K562 (cell line): ENCODE measurements at regions not wholly inside any gene's neighbourhood (a gene's known extent, or its start where the extent isn't known, plus 50 kb on each side); places are given as distances from the start of the nearest gene placed in this dataset.

Experiments
- ATAC-seq: fragments of 200-7000 bp; cut with Tn5 transposase; 3 replicates; pipeline ENCODE4 v1.9.1; 2020; ENCODE audit warnings: moderate library complexity
- BruUV-seq: library from RNA; stranded (reverse); fragments of 400-500 nt; replicated peaks from 2 replicates; lab custom pipeline; 2021; lab: Mats Ljungman, UMichigan
- CTCF ChIA-PET: fragments of 300-600 bp; formaldehyde crosslinking; extraction: SDS; loops from one replicate; lab custom pipeline; 2021; ENCODE audit warnings: low intra/inter-chr PET ratio; lab: Yijun Ruan, JAX
- POLR2A ChIA-PET: fragments of 300-600, 350-650 bp; sonication (Branson Sonifier 250); formaldehyde crosslinking; extraction: SDS; loops from one replicate; lab custom pipeline; 2021; ENCODE audit warnings: antibody characterized with exemption, inconsistent platforms; lab: Yijun Ruan, JAX
- DNase-seq, 4 experiments: peaks; one replicate each; pipeline versions ENCODE4 v3.0.0 to v3.0.0-alpha.2; 2011 to 2018; ENCODE audit warnings: low spot score in 3 of 4, mixed read lengths in 3 of 4; ENCODE audit errors: extremely low read depth in 1 of 4
- FAIRE-seq: peaks from 2 replicates; lab custom pipeline; 2011; peaks lifted over from hg19 to GRCh38; lab: Jason Lieb, UNC
- H2AFZ ChIP-seq: 2 replicates; pipeline ENCODE4 v1.6.0; 2011; ENCODE audit warnings: low read depth, low read length, control low read depth, inconsistent platforms
- H3K27ac ChIP-seq: fragments of 200-600 bp; 3 replicates; pipeline ENCODE4 v1.8.0; 2011; ENCODE audit warnings: low read depth, mild to moderate bottlenecking, control low read depth, inconsistent platforms, low read length, moderate library complexity, mixed read lengths; ENCODE audit errors: extremely low read depth
- H3K27me3 ChIP-seq, 2 experiments: fragments of 300-600 bp in 1 of 2; 2 replicates in 1 of 2; 3 replicates in 1 of 2; pipeline versions ENCODE4 v1.6.0 to v1.8.0; 2011; ENCODE audit warnings: inconsistent platforms in 2 of 2, low read length in 2 of 2, mild to moderate bottlenecking in 1 of 2, mixed read lengths in 1 of 2, moderate library complexity in 1 of 2; ENCODE audit not compliant: control insufficient read depth in 2 of 2, insufficient read depth in 2 of 2
- H3K36me3 ChIP-seq: fragments of 300-600 bp; 3 replicates; pipeline ENCODE4 v1.8.0; 2011; ENCODE audit warnings: mild to moderate bottlenecking, low read length, inconsistent platforms; ENCODE audit not compliant: control insufficient read depth, insufficient read depth
- H3K4me1 ChIP-seq, 2 experiments: fragments of 200-600 bp in 1 of 2; replicated peaks in 1 of 2; 2 replicates in 1 of 2; 3 replicates in 1 of 2; pipeline versions ENCODE4 v1.5.1 to v1.8.0; 2011; ENCODE audit warnings: inconsistent platforms in 2 of 2, low read length in 2 of 2, mild to moderate bottlenecking in 1 of 2, mixed read lengths in 1 of 2, moderate library complexity in 1 of 2; ENCODE audit not compliant: control insufficient read depth in 2 of 2, insufficient read depth in 2 of 2
- H3K4me2 ChIP-seq: 2 replicates; pipeline ENCODE4 v1.6.1; 2011; ENCODE audit warnings: low read length, control low read depth, inconsistent platforms, mixed read lengths; ENCODE audit not compliant: insufficient read depth
- H3K4me3 ChIP-seq: fragments of 200-600 bp; sonication (generic), shearing (Covaris generic); 2 replicates; pipeline ENCODE4 v1.5.1; 2016; ENCODE audit warnings: control low read depth, inconsistent platforms
- H3K79me2 ChIP-seq: fragments of 200-600 bp; 3 replicates; pipeline ENCODE4 v1.8.0; 2011; ENCODE audit warnings: low read length, inconsistent platforms; ENCODE audit not compliant: control insufficient read depth, insufficient read depth
- H3K9ac ChIP-seq, 2 experiments: 2 replicates each; pipeline versions ENCODE4 v1.6.0 to v1.6.1; 2011; ENCODE audit warnings: low read depth in 2 of 2, low read length in 2 of 2, control low read depth in 1 of 2, inconsistent platforms in 1 of 2, mild to moderate bottlenecking in 1 of 2, mixed read lengths in 1 of 2; ENCODE audit not compliant: insufficient read depth in 1 of 2
- H3K9me1 ChIP-seq: one replicate; pipeline ENCODE4 v1.6.0; 2011; ENCODE audit warnings: inconsistent platforms, mild to moderate bottlenecking, low read length, moderate library complexity; ENCODE audit not compliant: control insufficient read depth, insufficient read depth
- H3K9me3 ChIP-seq: replicated peaks from 2 replicates; pipeline ENCODE4 v1.5.1; 2011; ENCODE audit warnings: low read depth, low read length, inconsistent platforms; ENCODE audit not compliant: control insufficient read depth, insufficient read depth
- H4K20me1 ChIP-seq: replicated peaks from 2 replicates; pipeline ENCODE4 v1.6.1; 2011; ENCODE audit warnings: low read length, inconsistent platforms, mixed read lengths; ENCODE audit not compliant: control insufficient read depth, insufficient read depth
- DPF2 ChIP-seq: fragments of 450-650 bp; IDR thresholded peaks from 2 replicates; pipeline ENCODE4 v1.6.1; 2016
- JUND ChIP-seq, 2 experiments: IDR thresholded peaks; 2 replicates in 1 of 2; 3 replicates in 1 of 2; pipeline ENCODE4 v1.6.1; 2011; ENCODE audit warnings: borderline replicate concordance in 2 of 2, low read depth in 2 of 2, low read length in 2 of 2, improper control_type of control experiment in 1 of 2, missing biosample characterization in 1 of 2, missing genetic modification characterization in 1 of 2, missing genetic modification reagents in 1 of 2
- KHSRP ChIP-seq: fragments of 450-650 bp; IDR thresholded peaks from 2 replicates; pipeline ENCODE4 v1.6.1; 2017
- NCOA1 ChIP-seq: fragments of 450-650 bp; IDR thresholded peaks from 2 replicates; pipeline ENCODE4 v1.6.1; 2016; ENCODE audit warnings: low read depth
- POU5F1 ChIP-seq: fragments of 150-350 bp; IDR thresholded peaks from 2 replicates; pipeline ENCODE4 v1.6.1; 2014; ENCODE audit warnings: borderline replicate concordance, low read length, low read depth, mild to moderate bottlenecking; ENCODE audit not compliant: partially characterized antibody
- PTRF ChIP-seq: fragments of 450-650 bp; IDR thresholded peaks from 2 replicates; pipeline ENCODE4 v1.6.1; 2016; ENCODE audit warnings: mild to moderate bottlenecking, missing genetic modification characterization, missing compliant biosample characterization
- RAD21 ChIP-seq, 2 experiments: fragments of 250-450 bp in 1 of 2; fragments of 450-650 bp in 1 of 2; sonication (Bioruptor Pico) in 1 of 2; formaldehyde crosslinking in 1 of 2; IDR thresholded peaks in 1 of 2; conservative IDR thresholded peaks in 1 of 2; 2 replicates each; pipeline versions ENCODE4 v1.4.0 to v1.8.0; 2020 to 2022; ENCODE audit warnings: mild to moderate bottlenecking in 2 of 2, moderate library complexity in 1 of 2
- SP2 ChIP-seq: IDR thresholded peaks from 2 replicates; pipeline ENCODE4 v1.6.1; 2011; ENCODE audit warnings: mild to moderate bottlenecking, low read depth, low read length, moderate library complexity; ENCODE audit not compliant: poor library complexity, severe bottlenecking; ENCODE audit errors: extremely low read depth
- TRIM28 ChIP-seq: fragments of 450-650 bp; IDR thresholded peaks from 2 replicates; pipeline ENCODE4 v1.6.1; 2017
- WGBS: fragments of 100-300 bp; shearing (Covaris generic); methylation state at CpG from one replicate; pipeline ENCODE4 v1.1.6; 2016; ENCODE audit warnings: low coverage, mixed read lengths; ENCODE audit not compliant: insufficient coverage; ENCODE audit errors: missing lambda C conversion rate; 5-methylcytosine and 5-hydroxymethylcytosine counted together
- in situ Hi-C: fragments of 300-500 bp; cut with MboI; formaldehyde crosslinking; loops from 4 replicates; pipeline ENCODE4 v1.15.0; 2018; ENCODE audit warnings: inconsistent platforms, mixed read lengths
- intact Hi-C: fragments of 100-400 bp; cut with micrococcal nuclease; formaldehyde crosslinking; loops from 2 replicates; pipeline ENCODE4 v1.14.2; 2022
- TF ChIP-seq, protein P1 (sequence below): fragments of 450-650 bp; formaldehyde crosslinking; IDR thresholded peaks from 2 replicates; pipeline ENCODE4 v1.4.0; 2022; ENCODE audit warnings: mild to moderate bottlenecking, moderate library complexity
- TF ChIP-seq, protein P2 (sequence below): sonication (generic); formaldehyde crosslinking; IDR thresholded peaks from 2 replicates; pipeline ENCODE4 v1.8.1; 2022; ENCODE audit warnings: missing genetic modification reagents
- TF ChIP-seq, protein P3 (sequence below): sonication (generic); formaldehyde crosslinking; IDR thresholded peaks from 2 replicates; pipeline ENCODE4 v1.8.1; 2023; ENCODE audit warnings: mild to moderate bottlenecking, missing genetic modification reagents
- TF ChIP-seq, protein P4 (sequence below): sonication (generic); formaldehyde crosslinking; IDR thresholded peaks from 2 replicates; pipeline ENCODE4 v1.9.0; 2022; ENCODE audit warnings: mild to moderate bottlenecking, missing genetic modification reagents
- TF ChIP-seq, protein P5 (sequence below): fragments of 250-450 bp; sonication (Bioruptor Pico); IDR thresholded peaks from 2 replicates; pipeline ENCODE4 v1.4.0; 2020

DNA sequence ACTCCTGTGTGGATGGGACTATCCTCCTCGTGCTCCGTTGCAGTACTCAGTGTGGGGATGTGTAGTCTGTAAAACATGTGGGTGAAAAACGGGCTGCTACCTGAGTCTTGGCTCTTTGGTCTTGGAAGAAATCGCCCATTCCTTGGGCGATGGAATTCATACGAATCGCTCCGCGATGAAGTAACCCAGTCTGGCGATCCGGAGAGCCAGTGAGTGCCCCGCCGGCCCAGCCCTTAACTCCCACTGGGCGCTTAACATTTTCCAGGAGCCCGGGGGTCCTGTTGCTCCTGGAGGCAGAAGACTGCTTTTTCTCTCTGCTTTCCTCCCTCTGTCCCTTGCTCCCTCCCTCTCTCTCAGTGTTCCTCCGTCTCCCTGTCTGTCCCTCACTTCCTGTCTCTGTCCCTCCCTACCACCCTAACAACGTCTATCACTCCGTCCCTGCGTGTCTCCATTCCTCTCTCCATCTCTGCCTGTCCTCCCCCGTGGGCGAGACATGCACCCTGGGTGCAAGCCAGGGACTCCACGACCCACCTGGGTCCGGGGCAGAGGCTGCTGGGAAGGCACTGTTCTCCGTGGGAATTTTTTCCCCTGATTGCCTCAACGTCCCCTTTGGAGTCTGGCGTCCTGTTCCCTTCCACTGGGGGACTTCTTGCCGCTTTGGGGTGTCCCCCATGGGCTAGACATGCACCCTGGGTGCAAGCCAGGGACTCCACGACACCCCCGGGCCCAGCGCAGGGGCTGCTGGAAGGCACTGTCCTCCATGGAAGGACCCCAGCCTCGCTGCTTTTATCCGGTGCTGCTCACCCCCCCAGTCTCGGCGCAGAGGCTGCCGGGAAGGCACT lies 188.6 kb downstream of the ALG10 start (continued):
- TF ChIP-seq, protein P1, sequence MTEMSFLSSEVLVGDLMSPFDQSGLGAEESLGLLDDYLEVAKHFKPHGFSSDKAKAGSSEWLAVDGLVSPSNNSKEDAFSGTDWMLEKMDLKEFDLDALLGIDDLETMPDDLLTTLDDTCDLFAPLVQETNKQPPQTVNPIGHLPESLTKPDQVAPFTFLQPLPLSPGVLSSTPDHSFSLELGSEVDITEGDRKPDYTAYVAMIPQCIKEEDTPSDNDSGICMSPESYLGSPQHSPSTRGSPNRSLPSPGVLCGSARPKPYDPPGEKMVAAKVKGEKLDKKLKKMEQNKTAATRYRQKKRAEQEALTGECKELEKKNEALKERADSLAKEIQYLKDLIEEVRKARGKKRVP = no peak
- TF ChIP-seq, protein P2, sequence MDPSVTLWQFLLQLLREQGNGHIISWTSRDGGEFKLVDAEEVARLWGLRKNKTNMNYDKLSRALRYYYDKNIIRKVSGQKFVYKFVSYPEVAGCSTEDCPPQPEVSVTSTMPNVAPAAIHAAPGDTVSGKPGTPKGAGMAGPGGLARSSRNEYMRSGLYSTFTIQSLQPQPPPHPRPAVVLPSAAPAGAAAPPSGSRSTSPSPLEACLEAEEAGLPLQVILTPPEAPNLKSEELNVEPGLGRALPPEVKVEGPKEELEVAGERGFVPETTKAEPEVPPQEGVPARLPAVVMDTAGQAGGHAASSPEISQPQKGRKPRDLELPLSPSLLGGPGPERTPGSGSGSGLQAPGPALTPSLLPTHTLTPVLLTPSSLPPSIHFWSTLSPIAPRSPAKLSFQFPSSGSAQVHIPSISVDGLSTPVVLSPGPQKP (CRISPR knock-in tag) = no peak
- TF ChIP-seq DPF2 (no peak), POU5F1 (no peak)

DNA sequence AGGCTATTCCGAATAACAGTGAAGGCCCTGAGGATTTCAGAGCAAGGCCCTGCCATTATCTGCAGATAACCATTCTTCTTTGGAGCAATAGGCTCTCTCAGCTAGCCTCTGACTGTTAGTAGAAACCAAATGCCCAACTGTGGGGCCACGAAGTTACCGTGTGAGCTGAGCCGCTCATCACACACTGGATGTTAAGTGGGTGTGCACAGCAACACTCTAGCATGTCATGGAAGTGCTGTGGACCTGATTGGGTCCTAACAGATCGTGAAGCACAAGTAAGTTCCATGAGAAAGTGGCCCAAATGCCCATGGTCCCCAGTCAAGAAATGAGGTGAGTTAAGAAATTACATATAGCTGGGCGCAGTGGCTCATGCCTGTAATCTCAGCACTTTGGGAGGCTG lies 190.4 kb downstream of the ALG10 start:
- Histone ChIP-seq H3K36me3 (no peaks in the 10 kb centered on the region), H3K4me1 (peaks cover 0 to 17% of the 10 kb centered on the region in 2 experiments; a peak in 2 of 5 replicates), H3K4me2 (no peak overlapping the region), H3K27me3 (peaks cover 3 to 36% of the 10 kb centered on the region in 2 experiments; a peak in 3 of 5 replicates), H2AFZ (no peak overlapping the region), H3K9me1 (no peaks in the 10 kb centered on the region), H4K20me1 (no peaks in the 10 kb centered on the region), H3K79me2 (no peaks in the 10 kb centered on the region), H3K9me3 (no peaks in the 10 kb centered on the region), H3K4me3 (no peak overlapping the region), H3K9ac (no peak overlapping the region), H3K27ac (no peak overlapping the region)
- BruUV-seq = no TSS peak
- DNase-seq (no peak), ATAC-seq (no peak), FAIRE-seq (no peak)
- POLR2A ChIA-PET = no interaction called here
- CTCF ChIA-PET = no interaction called here
- intact Hi-C loops = loop anchor here (10.0 kb wide), 1 partner anchor 412 kb away; no protein-coding TSS in a partner anchor
- in situ Hi-C loops = loop anchor here (10.0 kb wide), 1 partner anchor 392 kb away; no protein-coding TSS in a partner anchor
- 33% methylated on average over 6 of the region's 6 CpGs for WGBS
- TF ChIP-seq, protein P3, sequence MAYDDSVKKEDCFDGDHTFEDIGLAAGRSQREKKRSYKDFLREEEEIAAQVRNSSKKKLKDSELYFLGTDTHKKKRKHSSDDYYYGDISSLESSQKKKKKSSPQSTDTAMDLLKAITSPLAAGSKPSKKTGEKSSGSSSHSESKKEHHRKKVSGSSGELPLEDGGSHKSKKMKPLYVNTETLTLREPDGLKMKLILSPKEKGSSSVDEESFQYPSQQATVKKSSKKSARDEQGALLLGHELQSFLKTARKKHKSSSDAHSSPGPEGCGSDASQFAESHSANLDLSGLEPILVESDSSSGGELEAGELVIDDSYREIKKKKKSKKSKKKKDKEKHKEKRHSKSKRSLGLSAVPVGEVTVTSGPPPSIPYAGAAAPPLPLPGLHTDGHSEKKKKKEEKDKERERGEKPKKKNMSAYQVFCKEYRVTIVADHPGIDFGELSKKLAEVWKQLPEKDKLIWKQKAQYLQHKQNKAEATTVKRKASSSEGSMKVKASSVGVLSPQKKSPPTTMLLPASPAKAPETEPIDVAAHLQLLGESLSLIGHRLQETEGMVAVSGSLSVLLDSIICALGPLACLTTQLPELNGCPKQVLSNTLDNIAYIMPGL (CRISPR knock-in tag) = no peak
- no peak for TF ChIP-seq NCOA1
- TF ChIP-seq RAD21 (CRISPR knock-in tag; conservative IDR thresholded peaks at IDR 0.05 in 1 of 2, IDR thresholded peaks at IDR 0.05 in 1 of 2) = no peak
- no peak for TF ChIP-seq KHSRP
- TF ChIP-seq SP2 = no peak
- TF ChIP-seq, protein P4, sequence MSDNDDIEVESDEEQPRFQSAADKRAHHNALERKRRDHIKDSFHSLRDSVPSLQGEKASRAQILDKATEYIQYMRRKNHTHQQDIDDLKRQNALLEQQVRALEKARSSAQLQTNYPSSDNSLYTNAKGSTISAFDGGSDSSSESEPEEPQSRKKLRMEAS = no peak
- no peak for TF ChIP-seq TRIM28
- TF ChIP-seq PTRF (tag) = no peak
- TF ChIP-seq JUND (IDR thresholded peaks at IDR 0.05; ENCODE audit: borderline replicate concordance, low read depth, low read length) = no peak
- no peak for TF ChIP-seq JUND (tag; IDR thresholded peaks at IDR 0.05; ENCODE audit: borderline replicate concordance, low read depth, low read length)
- TF ChIP-seq DPF2 = no peak
- TF ChIP-seq, protein P5, sequence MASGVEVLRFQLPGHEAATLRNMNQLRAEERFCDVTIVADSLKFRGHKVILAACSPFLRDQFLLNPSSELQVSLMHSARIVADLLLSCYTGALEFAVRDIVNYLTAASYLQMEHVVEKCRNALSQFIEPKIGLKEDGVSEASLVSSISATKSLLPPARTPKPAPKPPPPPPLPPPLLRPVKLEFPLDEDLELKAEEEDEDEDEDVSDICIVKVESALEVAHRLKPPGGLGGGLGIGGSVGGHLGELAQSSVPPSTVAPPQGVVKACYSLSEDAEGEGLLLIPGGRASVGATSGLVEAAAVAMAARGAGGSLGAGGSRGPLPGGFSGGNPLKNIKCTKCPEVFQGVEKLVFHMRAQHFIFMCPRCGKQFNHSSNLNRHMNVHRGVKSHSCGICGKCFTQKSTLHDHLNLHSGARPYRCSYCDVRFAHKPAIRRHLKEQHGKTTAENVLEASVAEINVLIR (CRISPR knock-in tag) = no peak
